HG02840 (cell line): ENCODE measurements at regions not wholly inside any gene's neighbourhood (a gene's known extent, or its start where the extent isn't known, plus 50 kb on each side); places are given as distances from the start of the nearest gene placed in this dataset.
"Not testable (repeated sequence)": the region's sequence is repeated elsewhere in the genome, so short reads cannot be mapped to it uniquely, and the experiment has no call there.

Source experiments
- ATAC-seq: cut with Tn5 transposase; IDR thresholded peaks from one replicate; pipeline ENCODE4 v1.9.1; 2021; ENCODE audit warnings: mild to moderate bottlenecking, moderate library complexity, moderate number of reproducible peaks; ENCODE audit not compliant: unreplicated experiment, low FRiP score

DNA sequence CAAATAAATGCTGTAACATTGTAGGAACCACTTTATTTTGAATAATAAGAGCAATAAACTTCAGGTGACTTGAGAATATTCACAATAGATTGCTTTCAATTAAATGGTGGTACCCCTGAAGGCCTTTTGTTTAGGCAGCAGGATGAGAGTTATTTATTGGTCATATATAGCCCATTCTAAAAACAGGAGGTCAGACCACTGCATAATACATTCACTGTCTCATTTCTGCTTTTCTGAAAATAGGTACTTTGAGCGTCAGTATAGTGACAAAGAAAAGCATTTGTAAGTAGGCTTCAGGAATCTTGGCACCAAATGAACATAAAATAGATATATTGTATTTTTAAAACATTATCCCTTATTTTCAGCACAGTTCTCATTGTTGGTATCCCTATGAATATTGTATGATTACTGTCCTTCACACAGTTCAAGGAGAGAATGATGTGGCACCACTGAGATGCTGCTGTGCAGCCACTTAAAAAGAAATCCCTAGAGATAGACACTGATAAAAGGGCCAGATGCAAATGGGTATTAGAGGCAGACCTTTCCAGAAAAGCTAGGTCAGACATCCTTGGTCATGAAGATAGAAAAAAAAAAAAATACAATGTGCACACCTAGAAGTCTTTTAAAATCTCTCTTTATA lies 381.8 kb upstream of the ST8SIA4 start:
- ATAC-seq = no peak

DNA sequence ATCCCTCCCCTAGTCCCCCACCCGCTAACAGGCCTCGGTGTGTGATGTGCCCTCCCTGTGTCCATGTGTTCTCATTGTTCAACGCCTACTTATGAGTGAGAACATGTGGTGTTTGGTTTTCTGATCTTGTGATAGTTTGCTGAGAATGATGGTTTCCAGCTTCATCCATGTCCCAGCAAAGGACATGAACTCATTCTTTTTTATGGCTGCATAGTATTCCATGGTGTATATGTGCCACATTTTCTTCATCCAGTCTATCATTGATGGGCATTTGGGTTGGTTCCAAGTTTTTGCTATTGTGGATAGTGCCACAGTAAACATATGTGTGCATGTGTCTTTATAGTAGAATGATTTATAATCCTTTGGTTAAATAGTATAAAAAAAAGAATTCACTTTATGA lies 380.9 kb upstream of the ST8SIA4 start:
- ATAC-seq = not testable (repeated sequence)

DNA sequence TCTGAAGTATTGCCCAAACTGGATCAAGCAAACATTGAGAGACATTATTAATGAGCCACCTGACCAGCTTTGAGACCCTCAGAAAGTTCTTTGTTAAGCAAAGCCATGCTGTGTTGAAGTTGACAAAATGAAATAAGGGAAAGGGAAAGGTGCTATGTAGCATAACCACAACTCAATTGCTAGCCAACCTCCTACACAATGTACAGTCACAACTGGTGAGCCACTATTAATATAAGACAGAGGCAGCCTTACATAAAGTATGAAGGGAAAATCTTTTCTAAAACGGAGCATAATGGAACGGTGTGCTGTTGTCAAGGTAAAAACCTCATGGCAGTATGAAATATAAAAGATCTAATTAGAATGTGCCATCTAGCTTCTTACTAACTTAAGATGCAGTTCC lies 375.8 kb upstream of the ST8SIA4 start:
- no peak for ATAC-seq

- ATAC-seq = no peak
These were observed 375.1 kb upstream of the ST8SIA4 start for GRCh38 chr5:101278011-101278687.

- no peak for ATAC-seq
These were observed 368.9 kb upstream of the ST8SIA4 start for GRCh38 chr5:101271945-101272344.

GRCh38 chr5:101271416-101271815 lies 368.3 kb upstream of the ST8SIA4 start:
- ATAC-seq = no peak

DNA sequence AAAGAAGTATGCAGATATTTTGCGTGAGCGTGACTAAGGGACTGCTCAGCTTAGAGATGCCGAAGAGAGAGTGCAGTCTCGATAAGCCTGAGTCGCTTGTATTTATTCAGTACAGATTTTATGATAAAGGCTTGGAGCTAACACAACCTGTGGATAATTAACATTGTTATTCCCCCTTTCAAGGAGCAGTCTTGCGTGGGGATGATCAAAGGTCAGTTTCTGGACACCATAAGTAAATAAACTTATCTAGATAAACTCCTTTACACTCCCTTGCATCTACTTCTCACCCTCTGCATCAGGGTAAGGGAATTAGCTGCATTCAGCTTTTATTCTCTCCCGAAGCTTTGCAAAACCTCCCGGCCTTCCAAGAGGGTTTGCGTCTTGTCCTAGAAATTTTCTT lies 357.8 kb upstream of the ST8SIA4 start:
- ATAC-seq = no peak

DNA sequence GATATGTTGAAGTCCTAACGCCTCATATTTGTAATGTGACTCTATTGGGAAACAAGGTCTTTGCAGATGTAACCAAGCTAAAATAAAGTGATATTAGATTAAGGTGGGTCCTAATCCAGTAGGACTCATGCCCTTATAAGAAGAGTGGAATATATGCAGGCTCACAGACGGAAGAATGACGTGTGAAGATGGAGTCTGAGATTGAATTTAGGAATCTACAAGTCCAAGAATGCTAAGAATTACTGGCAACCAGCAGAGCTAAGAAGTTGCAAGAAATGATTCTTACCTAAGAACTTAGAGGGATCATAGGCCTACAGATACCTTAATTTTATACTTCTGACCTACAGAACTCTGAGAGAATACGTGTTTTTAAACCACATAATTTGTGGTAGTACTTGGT lies 350.0 kb upstream of the ST8SIA4 start:
- ATAC-seq = no peak

DNA sequence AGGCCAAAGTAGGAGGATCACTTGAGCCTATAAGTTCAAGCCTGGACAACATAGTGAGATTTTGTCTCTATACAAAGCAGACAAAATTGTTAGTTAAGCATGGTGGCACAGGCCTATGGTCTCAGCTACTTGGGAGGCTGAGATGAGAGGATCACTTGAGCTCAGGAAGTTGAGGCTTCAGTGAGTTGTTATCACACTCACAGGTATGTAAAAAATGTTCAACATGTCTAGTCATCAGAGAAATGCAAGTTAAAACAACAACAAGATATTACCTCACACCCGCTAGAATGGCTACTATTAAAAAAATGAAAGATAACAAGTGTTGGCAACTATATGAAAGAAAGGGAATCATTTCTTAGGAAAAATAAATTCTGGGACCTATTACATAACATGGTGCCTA lies 341.5 kb upstream of the ST8SIA4 start:
- ATAC-seq = no peak

DNA sequence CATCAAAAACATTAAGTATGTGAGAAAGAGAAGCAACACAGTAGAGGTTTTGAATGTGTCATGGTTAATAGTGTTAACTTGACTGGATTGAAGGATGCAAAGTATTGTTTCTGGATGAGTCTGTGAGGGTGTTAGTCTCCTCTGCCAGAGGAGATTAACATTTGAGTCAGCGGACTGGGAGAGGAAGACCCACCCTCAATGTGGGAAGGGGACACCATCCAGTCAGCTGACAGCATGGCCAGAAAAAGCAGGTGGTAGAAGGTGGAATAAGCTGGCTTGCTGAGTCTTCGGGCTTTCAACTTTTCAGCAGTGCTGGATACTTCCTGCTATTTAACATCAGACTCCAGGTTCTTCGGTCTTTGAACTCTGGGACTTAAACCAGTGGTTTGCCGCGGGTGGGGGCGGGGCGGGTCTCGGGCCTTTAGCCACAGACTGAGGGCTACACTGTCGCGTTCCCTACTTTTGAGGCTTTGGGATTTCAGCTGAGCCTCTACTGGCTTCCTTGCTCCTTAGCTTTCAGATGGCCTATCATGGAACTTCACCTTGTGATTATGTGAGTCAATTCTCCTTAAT lies 309.9 kb upstream of the ST8SIA4 start:
- ATAC-seq = no peak

GRCh38 chr5:101206534-101206933 lies 303.5 kb upstream of the ST8SIA4 start:
- no peak for ATAC-seq

- not testable (repeated sequence) for ATAC-seq
These were observed 302.0 kb upstream of the ST8SIA4 start for GRCh38 chr5:101205065-101205464.

GRCh38 chr5:101180365-101180764 lies 277.3 kb upstream of the ST8SIA4 start:
- not testable (repeated sequence) for ATAC-seq

DNA sequence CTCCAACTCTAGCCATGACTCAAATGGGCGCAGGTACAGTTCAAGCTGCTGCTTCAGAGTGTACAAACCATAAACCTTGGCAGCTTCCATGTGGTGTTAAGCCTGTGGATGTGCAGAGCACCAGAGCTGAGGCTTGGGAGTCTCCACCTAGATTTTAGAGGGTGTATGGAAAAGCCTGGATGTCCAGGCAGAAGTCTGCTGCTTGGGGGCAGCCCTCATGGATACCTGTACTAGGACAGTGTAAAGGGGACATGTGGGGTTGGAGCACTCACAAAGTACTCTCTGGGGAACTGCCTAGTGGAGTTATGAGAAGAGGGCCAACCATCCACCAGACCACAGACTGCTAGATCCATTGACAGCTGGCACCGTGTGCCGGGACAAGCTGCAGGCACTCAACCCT lies 273.5 kb upstream of the ST8SIA4 start:
- no peak for ATAC-seq

- no peak for ATAC-seq
These were observed 271.9 kb upstream of the ST8SIA4 start for GRCh38 chr5:101174981-101175380.

DNA sequence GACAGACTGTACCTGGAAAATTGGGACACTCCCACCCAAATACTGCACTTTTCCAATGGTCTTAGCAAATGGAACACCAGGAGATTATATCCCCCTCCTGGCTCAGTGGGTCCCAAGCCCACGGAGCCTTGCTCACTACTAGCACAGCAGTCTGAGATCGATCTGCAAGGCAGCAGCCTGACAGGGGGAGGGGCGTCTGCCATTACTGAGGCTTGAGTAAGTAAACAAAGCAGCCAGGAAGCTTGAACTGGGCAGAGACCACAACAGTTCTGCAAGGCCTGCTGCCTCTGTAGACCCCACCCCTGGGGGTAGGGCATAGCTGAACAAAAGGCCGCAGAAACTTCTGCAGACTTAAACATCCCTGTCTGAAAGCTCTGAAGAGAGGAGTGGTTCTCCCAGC lies 260.0 kb upstream of the ST8SIA4 start:
- ATAC-seq = no peak

- ATAC-seq = no peak
These were observed 256.9 kb upstream of the ST8SIA4 start for GRCh38 chr5:101160002-101160401.

DNA sequence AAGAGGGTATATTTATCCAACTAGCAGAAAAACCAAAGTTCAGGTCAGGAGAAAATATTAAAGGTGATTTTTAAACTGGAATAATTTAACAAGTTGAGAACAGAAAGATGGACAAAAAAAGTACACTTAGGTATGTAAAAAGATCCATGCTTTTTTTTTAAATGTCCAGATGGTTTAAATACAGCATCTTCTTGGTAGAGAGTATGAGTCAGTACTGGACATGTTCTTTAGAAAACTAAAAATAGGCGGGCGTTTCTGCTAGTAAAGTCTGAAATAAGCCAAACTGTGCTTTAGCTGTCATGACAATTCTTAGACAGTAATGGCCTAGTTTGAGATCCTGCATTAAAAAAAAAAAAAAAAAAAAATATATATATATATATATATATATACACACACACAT lies 255.9 kb upstream of the ST8SIA4 start:
- no peak for ATAC-seq

DNA sequence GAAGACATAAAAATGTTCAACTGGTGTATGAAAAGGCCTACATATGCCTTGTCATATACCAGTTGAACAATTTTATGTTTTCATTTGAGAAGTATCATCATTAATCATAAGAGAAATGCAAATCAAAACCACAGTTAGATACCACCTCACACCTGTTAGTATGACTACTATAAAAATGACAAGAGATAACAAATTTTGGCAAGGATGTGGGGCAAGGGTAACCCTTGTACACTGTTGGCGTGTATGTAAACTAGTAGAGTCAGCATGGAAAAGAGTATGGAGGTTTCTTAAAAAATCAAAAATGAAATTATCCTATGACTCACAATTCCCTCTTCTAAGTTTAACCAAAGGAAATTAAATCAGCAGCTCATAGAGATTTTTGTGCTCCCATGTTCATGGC lies 250.4 kb upstream of the ST8SIA4 start:
- no peak for ATAC-seq

GRCh38 chr5:101143526-101143925 lies 240.4 kb upstream of the ST8SIA4 start:
- no peak for ATAC-seq

GRCh38 chr5:101142102-101142501 lies 239.0 kb upstream of the ST8SIA4 start:
- no peak for ATAC-seq

- ATAC-seq = no peak
These were observed 233.4 kb upstream of the ST8SIA4 start for GRCh38 chr5:101136454-101136853.
